HEK293 (cell line): ENCODE measurements at regions not wholly inside any gene's neighbourhood (a gene's known extent, or its start where the extent isn't known, plus 50 kb on each side); places are given as distances from the start of the nearest gene placed in this dataset.

Experiments used
- CTCF ChIA-PET: fragments of 350-600 bp; formaldehyde crosslinking; extraction: SDS; loops from one replicate; lab custom pipeline; 2021; ENCODE audit warnings: antibody characterized with exemption; lab: Yijun Ruan, JAX
- POLR2A ChIA-PET: fragments of 300-600 bp; formaldehyde crosslinking; extraction: SDS; loops from one replicate; lab custom pipeline; 2020; ENCODE audit warnings: antibody characterized with exemption, inconsistent platforms; lab: Yijun Ruan, JAX
- H3K27ac ChIP-seq: fragments of 200-500 bp; sonication (Bioruptor generic); 2 replicates; pipeline ENCODE4 v1.5.1; 2014; ENCODE audit warnings: low read depth, low read length, control low read depth, inconsistent platforms; ENCODE audit errors: extremely low read depth
- H3K36me3 ChIP-seq, 2 experiments: fragments of 200-500 bp in 1 of 2; sonication (Bioruptor generic) in 1 of 2; 1 replicate in 1 of 2; 2 replicates in 1 of 2; pipeline ENCODE4 v1.5.1; 2014 to 2017; ENCODE audit warnings: inconsistent platforms in 2 of 2, low read length in 2 of 2; ENCODE audit not compliant: control insufficient read depth in 2 of 2, insufficient read depth in 1 of 2
- H3K4me1 ChIP-seq: fragments of 200-500 bp; sonication (Bioruptor generic); 2 replicates; pipeline ENCODE4 v1.5.1; 2014; ENCODE audit warnings: mild to moderate bottlenecking, low read length, inconsistent platforms; ENCODE audit not compliant: control insufficient read depth, insufficient read depth
- H3K4me3 ChIP-seq: 2 replicates; pipeline ENCODE4 v1.5.1; 2011; ENCODE audit warnings: low read depth, mild to moderate bottlenecking, control low read depth, low read length, moderate library complexity
- H3K9me3 ChIP-seq: fragments of 200-500 bp; sonication (Bioruptor generic); 2 replicates; pipeline ENCODE4 v1.5.1; 2014; ENCODE audit warnings: low read depth, low read length, inconsistent platforms; ENCODE audit not compliant: control insufficient read depth, insufficient read depth
- BCL11B ChIP-seq: fragments of 450-650 bp; formaldehyde crosslinking; IDR thresholded peaks from 2 replicates; pipeline ENCODE4 v1.5.1; 2016; ENCODE audit warnings: low read depth, missing biosample characterization, missing genetic modification characterization
- ELK4 ChIP-seq: IDR thresholded peaks from 2 replicates; pipeline ENCODE4 v1.6.1; 2011; ENCODE audit warnings: mild to moderate bottlenecking, low read depth, low read length, borderline replicate concordance
- GFI1B ChIP-seq: fragments of 450-650 bp; formaldehyde crosslinking; IDR thresholded peaks from 2 replicates; pipeline ENCODE4 v1.5.1; 2016; ENCODE audit warnings: missing biosample characterization, missing genetic modification characterization
- IKZF3 ChIP-seq: fragments of 450-650 bp; IDR thresholded peaks from 2 replicates; pipeline ENCODE4 v1.5.0; 2018; ENCODE audit warnings: missing biosample characterization, mild to moderate bottlenecking, missing genetic modification characterization, moderate library complexity
- KLF9 ChIP-seq: fragments of 450-650 bp; formaldehyde crosslinking; IDR thresholded peaks from 2 replicates; pipeline ENCODE4 v1.5.1; 2016; ENCODE audit warnings: missing biosample characterization, missing genetic modification characterization, low read depth
- REPIN1 ChIP-seq: fragments of 450-650 bp; formaldehyde crosslinking; IDR thresholded peaks from 2 replicates; pipeline ENCODE4 v1.5.1; 2017; ENCODE audit warnings: missing biosample characterization, missing genetic modification characterization, low read depth
- ZBTB21 ChIP-seq: fragments of 450-650 bp; formaldehyde crosslinking; IDR thresholded peaks from 2 replicates; pipeline ENCODE4 v1.5.1; 2017; ENCODE audit warnings: missing biosample characterization, missing genetic modification characterization
- ZFP37 ChIP-seq: fragments of 450-650 bp; formaldehyde crosslinking; IDR thresholded peaks from 2 replicates; pipeline ENCODE4 v1.5.1; 2016; ENCODE audit warnings: missing biosample characterization, missing genetic modification characterization
- ZNF140 ChIP-seq: fragments of 450-650 bp; formaldehyde crosslinking; IDR thresholded peaks from 2 replicates; pipeline ENCODE4 v1.5.1; 2016; ENCODE audit warnings: missing biosample characterization, missing genetic modification characterization
- ZNF16 ChIP-seq: fragments of 450-650 bp; formaldehyde crosslinking; IDR thresholded peaks from 2 replicates; pipeline ENCODE4 v1.5.1; 2016; ENCODE audit warnings: low read depth, missing biosample characterization, missing genetic modification characterization
- ZNF169 ChIP-seq: fragments of 450-650 bp; formaldehyde crosslinking; IDR thresholded peaks from 2 replicates; pipeline ENCODE4 v1.5.1; 2016; ENCODE audit warnings: missing biosample characterization, missing genetic modification characterization
- ZNF19 ChIP-seq: fragments of 450-650 bp; formaldehyde crosslinking; IDR thresholded peaks from 2 replicates; pipeline ENCODE4; 2016; ENCODE audit warnings: missing biosample characterization, missing genetic modification characterization, low read depth
- ZNF202 ChIP-seq: fragments of 450-650 bp; formaldehyde crosslinking; IDR thresholded peaks from 2 replicates; pipeline ENCODE4 v1.5.1; 2016; ENCODE audit warnings: missing biosample characterization, missing genetic modification characterization, borderline replicate concordance
- ZNF239 ChIP-seq: fragments of 450-650 bp; formaldehyde crosslinking; IDR thresholded peaks from 2 replicates; pipeline ENCODE4 v1.5.1; 2016; ENCODE audit warnings: missing biosample characterization, missing genetic modification characterization
- ZNF248 ChIP-seq: fragments of 450-650 bp; formaldehyde crosslinking; IDR thresholded peaks from 2 replicates; pipeline ENCODE4 v1.5.1; 2017; ENCODE audit warnings: missing biosample characterization, missing genetic modification characterization
- ZNF404 ChIP-seq: fragments of 450-650 bp; formaldehyde crosslinking; IDR thresholded peaks from 2 replicates; pipeline ENCODE4 v1.5.1; 2017; ENCODE audit warnings: missing biosample characterization, missing genetic modification characterization
- ZNF521 ChIP-seq: fragments of 450-650 bp; formaldehyde crosslinking; IDR thresholded peaks from 2 replicates; pipeline ENCODE4 v1.5.1; 2017; ENCODE audit warnings: missing biosample characterization, mild to moderate bottlenecking, missing genetic modification characterization
- ZNF544 ChIP-seq: fragments of 450-650 bp; formaldehyde crosslinking; IDR thresholded peaks from 2 replicates; pipeline ENCODE4 v1.5.0; 2017; ENCODE audit warnings: missing biosample characterization, missing genetic modification characterization
- ZNF558 ChIP-seq: fragments of 450-650 bp; formaldehyde crosslinking; IDR thresholded peaks from 2 replicates; pipeline ENCODE4 v1.5.1; 2016; ENCODE audit warnings: missing biosample characterization, missing genetic modification characterization
- ZNF664 ChIP-seq: fragments of 450-650 bp; formaldehyde crosslinking; IDR thresholded peaks from 2 replicates; pipeline ENCODE4 v1.5.1; 2016; ENCODE audit warnings: missing biosample characterization, missing genetic modification characterization
- ZNF747 ChIP-seq: fragments of 450-650 bp; formaldehyde crosslinking; IDR thresholded peaks from 2 replicates; pipeline ENCODE4 v1.5.1; 2016; ENCODE audit warnings: missing biosample characterization, missing genetic modification characterization
- ZNF785 ChIP-seq: fragments of 450-650 bp; formaldehyde crosslinking; IDR thresholded peaks from 2 replicates; pipeline ENCODE4 v1.5.1; 2016; ENCODE audit warnings: missing biosample characterization, missing genetic modification characterization
- TF ChIP-seq, protein P1 (sequence below): fragments of 450-650 bp; formaldehyde crosslinking; IDR thresholded peaks from 2 replicates; pipeline ENCODE4 v1.5.1; 2016; ENCODE audit warnings: missing biosample characterization, missing genetic modification characterization
- TF ChIP-seq, protein P2 (sequence below): fragments of 450-650 bp; formaldehyde crosslinking; IDR thresholded peaks from 2 replicates; pipeline ENCODE4 v1.5.1; 2016; ENCODE audit warnings: missing biosample characterization, missing genetic modification characterization
- TF ChIP-seq, protein P3 (sequence below): fragments of 450-650 bp; formaldehyde crosslinking; IDR thresholded peaks from 2 replicates; pipeline ENCODE4 v1.5.1; 2016; ENCODE audit warnings: missing biosample characterization, missing genetic modification characterization
- TF ChIP-seq, protein P4 (sequence below): fragments of 450-650 bp; formaldehyde crosslinking; IDR thresholded peaks from 2 replicates; pipeline ENCODE4 v1.5.1; 2016; ENCODE audit warnings: missing biosample characterization, missing genetic modification characterization

DNA sequence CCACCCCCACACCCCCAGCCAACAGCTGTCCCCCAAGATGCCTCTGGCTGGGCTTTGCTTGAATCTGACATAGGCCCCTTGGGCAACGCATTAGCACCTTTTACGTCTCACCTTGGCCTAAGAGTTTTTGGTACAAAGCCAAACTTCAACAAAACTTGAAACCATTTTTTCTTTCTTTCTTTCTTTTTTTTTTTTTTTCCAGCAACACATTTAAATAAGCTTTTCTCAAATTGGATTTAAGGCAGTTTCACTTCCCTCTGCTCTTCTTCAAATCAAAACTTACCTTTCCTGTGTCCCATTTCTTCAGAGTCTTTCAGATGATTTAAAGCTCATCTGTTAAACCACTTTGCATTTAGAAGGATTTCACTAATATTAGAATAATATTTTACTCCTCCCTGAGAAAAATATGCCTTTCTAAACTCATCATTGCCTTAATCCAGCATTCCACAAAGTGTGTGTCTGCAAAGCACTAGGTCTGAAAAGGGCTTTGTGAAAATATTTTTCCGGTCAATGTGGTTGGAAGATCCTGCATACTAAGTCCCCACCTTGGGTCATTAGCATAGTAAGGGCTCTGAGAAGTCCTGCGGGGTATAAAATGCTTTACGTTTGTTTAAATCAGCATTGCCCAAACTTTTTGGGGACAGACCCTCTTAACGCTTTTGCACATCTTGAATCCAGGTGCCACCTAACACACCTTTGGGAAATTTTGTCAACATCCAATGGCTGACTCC, 217.0 kb downstream of the TLE3 start:
- Histone ChIP-seq H3K36me3 (no peaks in the 10 kb centered on the region), H3K4me1 (peaks cover 5% of the 10 kb centered on the region), H3K27ac (no peak overlapping the region), H3K9me3 (no peaks in the 10 kb centered on the region), H3K4me3 (no peak overlapping the region)
- ChIA-PET POLR2A (interaction anchor here (0.6 kb wide), 1 partner anchor 810 kb away, joined by 4 read pairs; no protein-coding TSS in a partner anchor), CTCF (no interaction called here)
- TF ChIP-seq ZNF239, result peak; percentile 83; the same call in 1 of the 2 replicates
- no peak for TF ChIP-seq ZNF202 (tag by site-specific recombination)
- no peak for TF ChIP-seq GFI1B

DNA sequence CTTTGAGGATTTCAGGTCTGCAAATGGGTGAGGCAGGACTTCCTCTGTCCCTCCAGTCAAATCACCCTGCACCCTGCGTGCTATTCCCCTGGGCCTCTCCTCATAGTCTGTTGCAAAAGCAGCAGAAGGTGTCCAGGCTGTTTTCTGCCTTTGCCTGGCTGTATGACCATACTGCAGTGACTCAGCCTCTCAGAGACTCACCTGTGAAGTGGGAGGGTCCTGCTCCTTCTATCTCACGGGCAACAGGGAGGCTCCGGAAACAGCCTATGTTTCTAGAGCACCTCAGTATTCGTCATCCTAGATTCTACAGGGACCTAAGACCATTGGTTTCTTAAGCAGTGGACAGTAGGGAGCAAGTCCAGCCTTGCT, 216.4 kb downstream of the TLE3 start:
- ChIA-PET POLR2A (no interaction called here), CTCF (no interaction called here)
- no peak overlapping the region for H3K27ac ChIP-seq
- TF ChIP-seq ZNF544 (tag by site-specific recombination) (no peak), ZNF747 (tag by site-specific recombination) (no peak), IKZF3 (tag by site-specific recombination) (no peak), ZFP37 (tag by site-specific recombination) (no peak), ZNF521 (tag by site-specific recombination) (no peak), ZNF558 (tag by site-specific recombination) (no peak), REPIN1 (tag by site-specific recombination) (no peak), KLF9 (no peak), ZNF785 (tag by site-specific recombination) (no peak), ZNF16 (tag by site-specific recombination) (no peak)
- TF ChIP-seq, protein P1, sequence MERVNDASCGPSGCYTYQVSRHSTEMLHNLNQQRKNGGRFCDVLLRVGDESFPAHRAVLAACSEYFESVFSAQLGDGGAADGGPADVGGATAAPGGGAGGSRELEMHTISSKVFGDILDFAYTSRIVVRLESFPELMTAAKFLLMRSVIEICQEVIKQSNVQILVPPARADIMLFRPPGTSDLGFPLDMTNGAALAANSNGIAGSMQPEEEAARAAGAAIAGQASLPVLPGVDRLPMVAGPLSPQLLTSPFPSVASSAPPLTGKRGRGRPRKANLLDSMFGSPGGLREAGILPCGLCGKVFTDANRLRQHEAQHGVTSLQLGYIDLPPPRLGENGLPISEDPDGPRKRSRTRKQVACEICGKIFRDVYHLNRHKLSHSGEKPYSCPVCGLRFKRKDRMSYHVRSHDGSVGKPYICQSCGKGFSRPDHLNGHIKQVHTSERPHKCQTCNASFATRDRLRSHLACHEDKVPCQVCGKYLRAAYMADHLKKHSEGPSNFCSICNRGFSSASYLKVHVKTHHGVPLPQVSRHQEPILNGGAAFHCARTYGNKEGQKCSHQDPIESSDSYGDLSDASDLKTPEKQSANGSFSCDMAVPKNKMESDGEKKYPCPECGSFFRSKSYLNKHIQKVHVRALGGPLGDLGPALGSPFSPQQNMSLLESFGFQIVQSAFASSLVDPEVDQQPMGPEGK, result no peak
- peaks cover 7% of the 10 kb centered on the region for H3K4me1 ChIP-seq
- no peak overlapping the region for H3K4me3 ChIP-seq
- no peaks in the 10 kb centered on the region for H3K9me3 ChIP-seq
- H3K36me3 ChIP-seq, result no peaks in the 10 kb centered on the region

GRCh38 chr15:69881766-69882165, 216.0 kb downstream of the TLE3 start:
- H3K9me3 ChIP-seq, result no peaks in the 10 kb centered on the region
- H3K4me1 ChIP-seq, result peaks cover 7% of the 10 kb centered on the region
- TF ChIP-seq ZNF404 (tag by site-specific recombination) (no peak), ELK4 (no peak), IKZF3 (tag by site-specific recombination) (no peak), KLF9 (no peak), ZBTB21 (tag by site-specific recombination) (no peak), ZNF248 (tag by site-specific recombination) (no peak), BCL11B (tag by site-specific recombination) (no peak), ZNF664 (tag by site-specific recombination) (no peak), ZNF19 (tag by site-specific recombination) (no peak), ZNF169 (tag by site-specific recombination) (no peak), ZNF140 (tag by site-specific recombination) (no peak)
- TF ChIP-seq, protein P2, sequence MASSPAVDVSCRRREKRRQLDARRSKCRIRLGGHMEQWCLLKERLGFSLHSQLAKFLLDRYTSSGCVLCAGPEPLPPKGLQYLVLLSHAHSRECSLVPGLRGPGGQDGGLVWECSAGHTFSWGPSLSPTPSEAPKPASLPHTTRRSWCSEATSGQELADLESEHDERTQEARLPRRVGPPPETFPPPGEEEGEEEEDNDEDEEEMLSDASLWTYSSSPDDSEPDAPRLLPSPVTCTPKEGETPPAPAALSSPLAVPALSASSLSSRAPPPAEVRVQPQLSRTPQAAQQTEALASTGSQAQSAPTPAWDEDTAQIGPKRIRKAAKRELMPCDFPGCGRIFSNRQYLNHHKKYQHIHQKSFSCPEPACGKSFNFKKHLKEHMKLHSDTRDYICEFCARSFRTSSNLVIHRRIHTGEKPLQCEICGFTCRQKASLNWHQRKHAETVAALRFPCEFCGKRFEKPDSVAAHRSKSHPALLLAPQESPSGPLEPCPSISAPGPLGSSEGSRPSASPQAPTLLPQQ (tag by site-specific recombination), result no peak
- TF ChIP-seq, protein P3, sequence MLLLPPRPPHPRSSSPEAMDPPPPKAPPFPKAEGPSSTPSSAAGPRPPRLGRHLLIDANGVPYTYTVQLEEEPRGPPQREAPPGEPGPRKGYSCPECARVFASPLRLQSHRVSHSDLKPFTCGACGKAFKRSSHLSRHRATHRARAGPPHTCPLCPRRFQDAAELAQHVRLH, result no peak
- TF ChIP-seq, protein P4, sequence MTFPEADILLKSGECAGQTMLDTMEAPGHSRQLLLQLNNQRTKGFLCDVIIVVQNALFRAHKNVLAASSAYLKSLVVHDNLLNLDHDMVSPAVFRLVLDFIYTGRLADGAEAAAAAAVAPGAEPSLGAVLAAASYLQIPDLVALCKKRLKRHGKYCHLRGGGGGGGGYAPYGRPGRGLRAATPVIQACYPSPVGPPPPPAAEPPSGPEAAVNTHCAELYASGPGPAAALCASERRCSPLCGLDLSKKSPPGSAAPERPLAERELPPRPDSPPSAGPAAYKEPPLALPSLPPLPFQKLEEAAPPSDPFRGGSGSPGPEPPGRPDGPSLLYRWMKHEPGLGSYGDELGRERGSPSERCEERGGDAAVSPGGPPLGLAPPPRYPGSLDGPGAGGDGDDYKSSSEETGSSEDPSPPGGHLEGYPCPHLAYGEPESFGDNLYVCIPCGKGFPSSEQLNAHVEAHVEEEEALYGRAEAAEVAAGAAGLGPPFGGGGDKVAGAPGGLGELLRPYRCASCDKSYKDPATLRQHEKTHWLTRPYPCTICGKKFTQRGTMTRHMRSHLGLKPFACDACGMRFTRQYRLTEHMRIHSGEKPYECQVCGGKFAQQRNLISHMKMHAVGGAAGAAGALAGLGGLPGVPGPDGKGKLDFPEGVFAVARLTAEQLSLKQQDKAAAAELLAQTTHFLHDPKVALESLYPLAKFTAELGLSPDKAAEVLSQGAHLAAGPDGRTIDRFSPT (tag by site-specific recombination), result no peak
- H3K4me3 ChIP-seq, result no peak overlapping the region
- ChIA-PET CTCF (interaction anchor here (0.6 kb wide), 1 partner anchor 119 kb away, joined by 3 read pairs; no protein-coding TSS in a partner anchor), POLR2A (no interaction called here)
- H3K27ac ChIP-seq, result no peak overlapping the region
- H3K36me3 ChIP-seq, result no peaks in the 10 kb centered on the region
